HUES6 (cell line): ENCODE measurements at regions not wholly inside any gene's neighbourhood (a gene's known extent, or its start where the extent isn't known, plus 50 kb on each side); places are given as distances from the start of the nearest gene placed in this dataset.

Source experiments
- H3K27ac ChIP-seq: 2 replicates; pipeline ENCODE4 v1.7.0; 2013; ENCODE audit warnings: low read depth, mild to moderate bottlenecking, low read length, inconsistent platforms
- H3K27me3 ChIP-seq: 2 replicates; pipeline ENCODE4 v1.6.1; 2013; ENCODE audit warnings: low read length; ENCODE audit not compliant: control insufficient read depth, insufficient read depth
- H3K36me3 ChIP-seq: 2 replicates; pipeline ENCODE4 v1.6.1; 2013; ENCODE audit warnings: low read length; ENCODE audit not compliant: control insufficient read depth, insufficient read depth
- H3K4me1 ChIP-seq: 2 replicates; pipeline ENCODE4 v1.6.1; 2013; ENCODE audit warnings: low read length; ENCODE audit not compliant: control insufficient read depth, insufficient read depth
- H3K4me3 ChIP-seq: 2 replicates; pipeline ENCODE4 v1.5.1; 2013; ENCODE audit warnings: low read depth, low read length
- H3K9ac ChIP-seq: one replicate; pipeline ENCODE4 v1.6.1; 2013; ENCODE audit warnings: mild to moderate bottlenecking, low read length
- H3K9me3 ChIP-seq: 2 replicates; pipeline ENCODE4 v1.6.1; 2013; ENCODE audit warnings: low read depth, low read length; ENCODE audit not compliant: control insufficient read depth, insufficient read depth

DNA sequence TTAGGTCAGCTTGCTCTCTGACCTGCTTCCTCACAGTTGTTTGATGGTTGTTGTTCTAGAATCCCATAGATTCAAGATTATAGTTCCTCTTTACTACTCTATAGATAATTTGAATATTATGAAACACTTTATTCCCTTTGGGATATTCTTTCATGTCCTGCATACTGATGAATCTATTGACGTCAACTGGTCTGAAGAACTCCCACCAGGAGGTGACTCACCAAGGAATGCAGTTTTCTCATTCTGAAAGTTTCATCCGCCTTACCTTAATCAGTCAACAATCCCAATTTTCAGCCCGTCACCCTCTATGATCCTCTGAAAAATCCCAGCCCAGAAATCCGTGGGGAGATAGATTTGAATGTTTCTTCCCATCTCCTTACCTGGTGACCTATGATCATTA is 834.1 kb upstream of the PRMT6 start:
- Histone ChIP-seq H3K4me1 (no peaks in the 10 kb centered on the region; the same call in 1 of the 2 replicates), H3K9ac (no peak overlapping the region), H3K4me3 (no peak overlapping the region), H3K9me3 (no peaks in the 10 kb centered on the region), H3K27ac (no peak overlapping the region), H3K27me3 (no peaks in the 10 kb centered on the region), H3K36me3 (no peaks in the 10 kb centered on the region)

DNA sequence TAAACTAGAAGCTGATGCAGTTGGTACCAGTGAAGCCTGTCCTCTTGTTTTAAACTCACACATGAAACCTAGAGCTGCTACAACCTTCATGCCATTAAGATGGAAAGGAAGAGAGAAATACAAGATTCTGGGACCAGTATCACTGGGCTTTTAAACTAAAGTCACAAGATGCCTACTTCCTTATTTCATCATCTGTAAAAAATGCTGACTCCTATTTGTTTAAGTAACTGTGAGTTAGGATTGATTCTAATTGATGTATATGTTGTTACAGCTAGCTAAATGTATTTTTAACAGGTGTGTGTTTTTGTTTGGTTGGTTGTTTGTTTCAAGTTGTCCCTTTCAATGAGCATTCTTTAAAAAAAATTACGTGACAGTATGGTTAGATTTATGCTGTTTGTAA is 833.3 kb upstream of the PRMT6 start:
- H3K4me3 ChIP-seq: no peak overlapping the region
- H3K9ac ChIP-seq: no peak overlapping the region
- no peak overlapping the region for H3K27ac ChIP-seq
- H3K4me1 ChIP-seq: no peaks in the 10 kb centered on the region; the same call in 1 of the 2 replicates
- H3K9me3 ChIP-seq: no peaks in the 10 kb centered on the region
- H3K27me3 ChIP-seq: no peaks in the 10 kb centered on the region
- no peaks in the 10 kb centered on the region for H3K36me3 ChIP-seq

DNA sequence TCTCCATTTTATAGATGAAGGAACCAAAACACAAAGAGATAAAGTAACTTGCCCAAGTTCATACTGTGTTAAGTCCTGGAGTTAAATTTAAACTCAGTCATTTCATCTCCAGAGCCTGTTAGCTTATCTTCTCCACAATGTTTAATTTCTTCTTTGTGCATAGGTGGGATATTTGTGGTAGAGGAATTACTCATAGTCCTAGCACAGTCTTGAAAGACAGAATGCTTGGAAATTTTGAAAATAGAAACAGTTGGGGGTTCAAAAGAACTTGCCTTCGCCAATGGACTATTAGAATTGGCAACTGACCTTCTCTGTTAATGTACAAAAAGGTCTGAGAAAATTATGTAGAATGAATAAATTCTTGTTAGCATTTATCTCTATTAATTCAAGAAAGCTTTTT is 832.0 kb upstream of the PRMT6 start:
- no peak overlapping the region for H3K27ac ChIP-seq
- H3K27me3 ChIP-seq: no peaks in the 10 kb centered on the region
- H3K9ac ChIP-seq: no peak overlapping the region
- H3K36me3 ChIP-seq: no peaks in the 10 kb centered on the region
- no peaks in the 10 kb centered on the region; the same call in 1 of the 2 replicates for H3K4me1 ChIP-seq
- no peaks in the 10 kb centered on the region for H3K9me3 ChIP-seq
- H3K4me3 ChIP-seq: no peak overlapping the region

DNA sequence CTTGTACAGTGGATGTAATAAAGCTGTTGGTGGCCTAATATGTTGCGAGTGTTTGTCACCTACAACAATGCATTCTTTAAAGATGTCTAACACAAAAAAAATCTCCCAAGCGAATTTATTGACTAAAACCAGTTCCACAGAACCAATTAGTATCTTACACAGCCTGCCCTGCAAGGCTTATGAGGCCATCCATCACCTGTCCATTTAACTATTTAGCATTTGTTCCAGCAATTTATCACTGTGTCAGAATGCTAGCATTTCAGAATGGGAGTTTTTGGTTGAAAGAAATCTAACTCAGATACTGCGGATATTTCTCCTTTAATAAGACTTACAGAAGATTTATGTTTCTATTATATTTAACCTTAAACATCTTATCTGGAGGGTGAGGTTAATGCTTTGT is 831.1 kb upstream of the PRMT6 start:
- no peaks in the 10 kb centered on the region for H3K9me3 ChIP-seq
- no peaks in the 10 kb centered on the region for H3K27me3 ChIP-seq
- no peak overlapping the region for H3K9ac ChIP-seq
- H3K27ac ChIP-seq: no peak overlapping the region
- no peaks in the 10 kb centered on the region; the same call in 1 of the 2 replicates for H3K4me1 ChIP-seq
- H3K4me3 ChIP-seq: no peak overlapping the region
- no peaks in the 10 kb centered on the region for H3K36me3 ChIP-seq

GRCh38 chr1:106226550-106226949 is 829.9 kb upstream of the PRMT6 start:
- no peaks in the 10 kb centered on the region for H3K27me3 ChIP-seq
- no peak overlapping the region for H3K4me3 ChIP-seq
- H3K9ac ChIP-seq: no peak overlapping the region
- no peaks in the 10 kb centered on the region for H3K36me3 ChIP-seq
- H3K4me1 ChIP-seq: no peaks in the 10 kb centered on the region; the same call in 1 of the 2 replicates
- H3K9me3 ChIP-seq: no peaks in the 10 kb centered on the region
- no peak overlapping the region for H3K27ac ChIP-seq

DNA sequence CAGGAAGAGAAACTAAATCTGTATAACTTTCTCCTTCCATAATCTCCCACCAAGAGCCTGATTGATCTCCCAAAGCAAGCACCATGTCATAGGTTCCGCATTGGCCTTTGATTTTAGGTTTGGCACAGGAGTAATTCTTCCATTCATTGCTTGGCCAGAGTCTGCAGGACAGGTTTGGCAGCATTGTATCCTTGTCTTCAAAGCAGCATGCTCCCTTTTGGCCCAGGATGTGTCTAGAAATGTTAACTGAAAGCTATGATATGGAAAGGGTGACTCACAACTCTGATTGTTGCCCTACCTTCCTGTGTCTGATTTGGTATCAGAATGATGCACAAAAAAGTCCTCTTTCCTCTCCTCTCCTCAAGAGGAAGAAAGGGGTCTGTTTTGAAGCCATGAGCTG is 824.3 kb upstream of the PRMT6 start:
- Histone ChIP-seq H3K27ac (no peak overlapping the region), H3K9ac (no peak overlapping the region), H3K4me3 (no peak overlapping the region), H3K27me3 (no peaks in the 10 kb centered on the region), H3K9me3 (no peaks in the 10 kb centered on the region), H3K36me3 (no peaks in the 10 kb centered on the region), H3K4me1 (no peaks in the 10 kb centered on the region)

DNA sequence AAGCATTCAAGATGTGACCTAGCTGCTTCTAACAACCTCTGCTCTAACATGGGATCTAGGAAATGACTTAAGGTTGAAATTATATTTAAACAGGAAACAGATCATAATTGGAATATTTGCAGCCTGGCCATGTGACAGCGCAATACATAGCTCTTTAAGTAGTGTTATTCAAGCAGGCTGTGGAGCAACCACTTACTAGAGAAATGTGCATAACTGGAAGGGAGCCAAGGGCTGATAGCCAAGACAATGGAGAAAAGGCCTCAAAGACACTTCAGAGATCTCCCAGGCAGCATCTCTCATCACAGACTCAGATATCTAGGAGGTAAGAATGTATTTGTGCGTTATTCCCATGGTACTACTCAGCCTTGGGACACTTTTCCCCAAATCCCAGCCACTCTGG is 823.0 kb upstream of the PRMT6 start:
- Histone ChIP-seq H3K27ac (no peak overlapping the region), H3K4me3 (no peak overlapping the region), H3K4me1 (no peaks in the 10 kb centered on the region), H3K27me3 (no peaks in the 10 kb centered on the region), H3K9ac (no peak overlapping the region), H3K36me3 (no peaks in the 10 kb centered on the region), H3K9me3 (no peaks in the 10 kb centered on the region)

DNA sequence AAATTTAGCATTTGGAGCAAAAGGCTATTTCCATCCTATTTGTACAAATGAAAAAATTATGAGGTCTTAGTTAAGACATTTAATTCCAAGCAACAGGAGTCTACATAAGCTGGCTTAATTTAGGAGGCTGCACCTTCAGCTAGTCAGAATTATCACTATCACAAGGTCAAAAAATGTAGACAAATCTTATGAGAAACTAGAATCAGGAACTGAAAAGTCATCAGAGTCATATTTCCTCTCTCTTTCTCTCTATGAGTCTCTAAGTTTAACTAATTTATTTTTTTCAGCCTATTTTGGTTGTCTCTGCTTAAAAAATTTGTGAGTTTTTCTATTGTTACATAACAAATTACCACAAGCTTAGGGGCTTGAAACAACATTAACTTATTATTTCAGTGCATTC is 807.1 kb upstream of the PRMT6 start:
- Histone ChIP-seq H3K9me3 (no peaks in the 10 kb centered on the region), H3K9ac (no peak overlapping the region), H3K4me3 (no peak overlapping the region), H3K4me1 (no peaks in the 10 kb centered on the region), H3K27ac (no peak overlapping the region), H3K27me3 (no peaks in the 10 kb centered on the region), H3K36me3 (no peaks in the 10 kb centered on the region)

GRCh38 chr1:106249810-106250209 is 806.7 kb upstream of the PRMT6 start:
- Histone ChIP-seq H3K36me3 (no peaks in the 10 kb centered on the region), H3K9ac (no peak overlapping the region), H3K27me3 (no peaks in the 10 kb centered on the region), H3K27ac (no peak overlapping the region), H3K9me3 (no peaks in the 10 kb centered on the region), H3K4me3 (no peak overlapping the region), H3K4me1 (no peaks in the 10 kb centered on the region)

- H3K9ac ChIP-seq: no peak overlapping the region
- H3K27me3 ChIP-seq: no peaks in the 10 kb centered on the region
- H3K36me3 ChIP-seq: no peaks in the 10 kb centered on the region
- no peak overlapping the region for H3K4me3 ChIP-seq
- H3K27ac ChIP-seq: no peak overlapping the region
- no peaks in the 10 kb centered on the region for H3K4me1 ChIP-seq
- no peaks in the 10 kb centered on the region for H3K9me3 ChIP-seq
Observed at GRCh38 chr1:106254748-106255147, 801.7 kb upstream of the PRMT6 start.

- no peaks in the 10 kb centered on the region for H3K4me1 ChIP-seq
- no peak overlapping the region for H3K9ac ChIP-seq
- H3K4me3 ChIP-seq: no peak overlapping the region
- H3K9me3 ChIP-seq: no peaks in the 10 kb centered on the region
- H3K27ac ChIP-seq: no peak overlapping the region
- H3K27me3 ChIP-seq: no peaks in the 10 kb centered on the region
- H3K36me3 ChIP-seq: no peaks in the 10 kb centered on the region
Observed at GRCh38 chr1:106266786-106267185, 789.7 kb upstream of the PRMT6 start.

DNA sequence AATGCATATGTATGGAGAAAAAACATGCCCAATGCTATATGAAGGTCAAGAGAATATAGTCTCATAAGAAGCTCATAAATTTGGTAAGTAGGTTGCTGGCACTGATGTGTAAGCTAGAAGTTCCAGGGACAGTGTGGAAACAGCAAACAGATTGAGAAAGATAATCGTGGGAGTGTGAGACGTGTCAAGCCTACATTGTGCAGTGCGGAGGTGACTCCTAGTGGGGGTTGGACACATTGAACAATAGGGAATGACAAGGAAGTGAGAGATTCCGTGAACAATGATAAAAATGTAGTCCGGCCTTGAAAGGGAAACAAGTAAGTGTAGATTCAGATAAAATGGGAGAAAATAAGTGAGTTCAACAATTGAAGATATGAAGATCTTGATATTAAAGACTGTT is 788.4 kb upstream of the PRMT6 start:
- no peak overlapping the region for H3K4me3 ChIP-seq
- H3K36me3 ChIP-seq: no peaks in the 10 kb centered on the region
- H3K4me1 ChIP-seq: no peaks in the 10 kb centered on the region
- H3K27ac ChIP-seq: no peak overlapping the region
- H3K9ac ChIP-seq: no peak overlapping the region
- H3K27me3 ChIP-seq: no peaks in the 10 kb centered on the region
- H3K9me3 ChIP-seq: no peaks in the 10 kb centered on the region
